NCI-H2196 (cell line): ENCODE measurements at regions not wholly inside any gene's neighbourhood (a gene's known extent, or its start where the extent isn't known, plus 50 kb on each side); places are given as distances from the start of the nearest gene placed in this dataset.

ENCODE experiments used
- DNase-seq: peaks from one replicate; lab custom pipeline; 2025; ENCODE audit not compliant: unreplicated experiment; lab: John Stamatoyannopoulos, UW

GRCh38 chr3:1036207-1036826 lies 56.5 kb upstream of the CNTN6 start:
- no peak for DNase-seq

- no peak for DNase-seq
Observed at GRCh38 chr3:1037631-1038030, 55.2 kb upstream of the CNTN6 start.
